ENCODE measurements at regions not wholly inside any gene's neighbourhood (a gene's known extent, or its start where the extent isn't known, plus 50 kb on each side); places are given as distances from the start of the nearest gene placed in this dataset.

DNA sequence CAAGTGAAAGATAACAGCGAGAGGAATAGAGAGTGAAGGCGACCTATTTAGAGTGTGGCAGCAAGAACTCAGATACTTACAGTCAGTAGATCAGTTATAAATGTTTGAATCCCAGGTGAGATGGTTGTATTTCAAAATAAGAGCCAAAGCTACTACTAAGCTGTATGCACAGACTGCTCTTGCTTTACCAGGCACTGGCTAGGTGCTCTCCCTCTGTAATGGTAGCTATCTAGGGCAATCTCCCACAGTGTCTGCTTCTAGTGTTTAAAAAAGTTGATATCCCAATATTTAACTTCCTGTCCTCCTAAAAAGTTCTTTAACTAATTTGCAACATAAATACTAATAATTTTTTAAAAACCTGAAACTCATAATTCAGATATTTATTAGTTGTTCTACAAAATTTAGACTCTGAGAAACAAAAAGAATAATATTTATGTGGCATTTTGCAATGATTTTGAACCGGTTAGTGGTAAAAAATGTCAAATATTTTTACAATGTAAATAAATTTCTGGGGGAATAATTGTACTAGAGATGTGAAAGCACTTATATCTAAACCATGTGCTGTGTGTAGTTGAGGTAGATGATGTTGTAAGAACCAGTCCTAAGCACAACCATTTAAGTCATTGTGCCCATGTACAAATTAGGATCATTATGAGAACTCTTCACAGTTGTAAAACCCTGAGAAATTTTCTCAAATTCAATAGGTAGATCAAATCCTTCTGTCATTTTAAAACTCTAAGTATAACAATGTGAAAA is 349.3 kb upstream of the SEMA3D start:
- WGBS, 4 donors, result 78 to 86% (median 80%) methylated on average over 3 of the region's 3 CpGs
- Histone ChIP-seq H3K9me3 (peaks cover 0 to 4% (median 0%) of the 10 kb centered on the region in 12 donors), H3K4me3 (no peak overlapping the region), H3K27ac (no peak overlapping the region), H3K4me1 (no peaks in the 10 kb centered on the region), H3K27me3 (no peaks in the 10 kb centered on the region), H3K36me3 (no peaks in the 10 kb centered on the region)
- DNase-seq, result no peak
- no peak for ATAC-seq
- intact Hi-C loops (cut with DNase I), result no loop called here
- TF ChIP-seq POLR2A (IDR thresholded peaks at IDR 0.05), result no peak
- TF ChIP-seq, protein P1, sequence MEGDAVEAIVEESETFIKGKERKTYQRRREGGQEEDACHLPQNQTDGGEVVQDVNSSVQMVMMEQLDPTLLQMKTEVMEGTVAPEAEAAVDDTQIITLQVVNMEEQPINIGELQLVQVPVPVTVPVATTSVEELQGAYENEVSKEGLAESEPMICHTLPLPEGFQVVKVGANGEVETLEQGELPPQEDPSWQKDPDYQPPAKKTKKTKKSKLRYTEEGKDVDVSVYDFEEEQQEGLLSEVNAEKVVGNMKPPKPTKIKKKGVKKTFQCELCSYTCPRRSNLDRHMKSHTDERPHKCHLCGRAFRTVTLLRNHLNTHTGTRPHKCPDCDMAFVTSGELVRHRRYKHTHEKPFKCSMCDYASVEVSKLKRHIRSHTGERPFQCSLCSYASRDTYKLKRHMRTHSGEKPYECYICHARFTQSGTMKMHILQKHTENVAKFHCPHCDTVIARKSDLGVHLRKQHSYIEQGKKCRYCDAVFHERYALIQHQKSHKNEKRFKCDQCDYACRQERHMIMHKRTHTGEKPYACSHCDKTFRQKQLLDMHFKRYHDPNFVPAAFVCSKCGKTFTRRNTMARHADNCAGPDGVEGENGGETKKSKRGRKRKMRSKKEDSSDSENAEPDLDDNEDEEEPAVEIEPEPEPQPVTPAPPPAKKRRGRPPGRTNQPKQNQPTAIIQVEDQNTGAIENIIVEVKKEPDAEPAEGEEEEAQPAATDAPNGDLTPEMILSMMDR (IDR thresholded peaks at IDR 0.05), result no peak

DNA sequence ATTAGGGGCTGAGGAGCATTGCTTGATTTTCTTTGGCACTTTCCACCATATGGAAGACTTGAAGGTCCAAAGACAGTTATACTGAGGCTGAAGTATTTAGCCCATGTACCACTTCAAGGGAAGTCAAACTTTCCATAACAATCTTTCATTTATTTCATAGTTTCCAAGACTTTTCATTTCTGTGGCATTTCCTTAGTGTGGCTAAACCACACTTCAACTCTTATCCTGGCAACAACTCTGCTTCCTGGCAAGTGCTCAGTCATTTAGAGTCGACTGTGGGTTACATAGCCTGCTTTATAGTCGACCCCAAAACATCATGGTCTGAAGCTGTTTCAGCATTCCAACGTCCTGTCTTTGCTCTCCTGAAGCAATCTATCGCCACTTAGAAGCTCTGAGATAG is 343.0 kb upstream of the SEMA3D start:
- H3K4me3 ChIP-seq, result no peak overlapping the region
- ATAC-seq (no peak), DNase-seq (no peak)
- H3K4me1 ChIP-seq, result no peaks in the 10 kb centered on the region
- no peaks in the 10 kb centered on the region for H3K9me3 ChIP-seq
- H3K27me3 ChIP-seq, result no peaks in the 10 kb centered on the region
- intact Hi-C loops (cut with DNase I), result no loop called here
- no peaks in the 10 kb centered on the region for H3K36me3 ChIP-seq
- no peak overlapping the region for H3K27ac ChIP-seq
- no peak for TF ChIP-seq POLR2A (IDR thresholded peaks at IDR 0.05)
- TF ChIP-seq, protein P1 (IDR thresholded peaks at IDR 0.05), result no peak
- 40 to 48% (median 42%) methylated on average over 4 of the region's 4 CpGs for WGBS, 4 donors

DNA sequence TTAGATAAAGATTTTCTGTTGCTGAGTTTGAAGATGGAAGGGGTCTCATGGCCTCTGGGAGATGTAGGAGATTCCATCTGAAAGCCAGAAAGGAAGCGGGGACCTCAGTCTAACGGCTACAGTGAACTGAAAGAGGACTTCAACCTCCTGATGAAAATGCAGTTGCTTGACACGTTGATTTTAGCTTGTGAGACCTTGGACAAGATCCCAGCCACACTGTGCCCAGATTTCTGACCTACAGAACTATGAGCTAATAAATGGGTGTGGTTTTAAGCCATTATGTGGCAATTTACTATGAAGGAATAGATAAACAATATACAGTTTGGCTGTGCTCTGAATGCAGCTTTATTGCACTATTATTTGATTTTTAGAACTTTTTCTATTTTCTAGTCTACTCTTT is 342.3 kb upstream of the SEMA3D start:
- Histone ChIP-seq H3K27ac (no peak overlapping the region), H3K4me1 (no peaks in the 10 kb centered on the region), H3K36me3 (no peaks in the 10 kb centered on the region), H3K27me3 (no peaks in the 10 kb centered on the region), H3K9me3 (no peaks in the 10 kb centered on the region), H3K4me3 (no peak overlapping the region)
- ATAC-seq (no peak), DNase-seq (no peak)
- WGBS, 4 donors, result 39 to 54% (median 50%) methylated on average over 3 of the region's 3 CpGs
- intact Hi-C loops (cut with DNase I), result no loop called here
- TF ChIP-seq POLR2A (IDR thresholded peaks at IDR 0.05), result no peak
- TF ChIP-seq, protein P1 (IDR thresholded peaks at IDR 0.05), result no peak

DNA sequence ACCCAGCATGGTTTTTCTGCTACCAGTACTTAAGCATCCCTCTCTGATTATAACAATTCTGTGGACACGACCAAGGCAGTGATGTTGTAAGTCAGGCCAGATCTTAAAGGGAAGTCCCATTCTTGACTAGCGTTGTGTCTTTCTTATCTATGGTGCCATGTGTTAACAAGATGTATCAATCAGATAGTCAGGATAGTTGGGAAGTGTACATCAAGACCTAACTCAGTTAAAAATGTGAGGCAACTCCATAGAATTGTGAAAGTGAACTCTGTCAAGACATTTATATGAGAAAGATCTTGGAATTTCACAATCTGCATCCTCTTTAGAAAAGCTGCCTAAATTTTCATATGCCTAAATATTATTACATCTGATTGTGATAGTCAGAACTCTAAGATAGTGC is 341.7 kb upstream of the SEMA3D start:
- no peaks in the 10 kb centered on the region for H3K36me3 ChIP-seq
- no peaks in the 10 kb centered on the region for H3K27me3 ChIP-seq
- no peaks in the 10 kb centered on the region for H3K4me1 ChIP-seq
- TF ChIP-seq, protein P1 (IDR thresholded peaks at IDR 0.05), result no peak
- no peak for TF ChIP-seq POLR2A (IDR thresholded peaks at IDR 0.05)
- ATAC-seq (no peak), DNase-seq (no peak)
- no peak overlapping the region for H3K4me3 ChIP-seq
- intact Hi-C loops (cut with DNase I), result no loop called here
- WGBS, 4 donors, result 57 to 77% (median 62%) methylated on average over 2 of the region's 2 CpGs
- H3K9me3 ChIP-seq, result no peaks in the 10 kb centered on the region
- no peak overlapping the region for H3K27ac ChIP-seq

All from heart left ventricle (tissue), 16 donors.